ENCODE measurements at regions not wholly inside any gene's neighbourhood (a gene's known extent, or its start where the extent isn't known, plus 50 kb on each side); places are given as distances from the start of the nearest gene placed in this dataset.

- no peaks in the 10 kb centered on the region for H4K20me1 ChIP-seq (ENCODE audit: control insufficient read depth, insufficient read depth)
- ATAC-seq (no peak), DNase-seq (ENCODE audit: low read depth, low spot score) (no peak), FAIRE-seq (no peak)
- H3K4me3 ChIP-seq, result no peak overlapping the region
- no TSS peak for BruUV-seq (replicated peaks)
- no peaks in the 10 kb centered on the region for H3K9me3 ChIP-seq (replicated peaks; ENCODE audit: control insufficient read depth, insufficient read depth, low read length)
- H3K9ac ChIP-seq (ENCODE audit: control insufficient read depth, insufficient read depth, low read length), result no peak overlapping the region
- in situ Hi-C loops (cut with MboI) (no loop called here), intact Hi-C loops (cut with micrococcal nuclease; ENCODE audit: unreplicated experiment) (loop anchor here (5.0 to 10.0 kb wide), 3 partner anchors 416 to 791 kb away; no protein-coding TSS in a partner anchor)
- H3K27ac ChIP-seq (ENCODE audit: control insufficient read depth, insufficient read depth), result no peak overlapping the region
- H3K4me1 ChIP-seq (ENCODE audit: control insufficient read depth, insufficient read depth, low read length), result no peaks in the 10 kb centered on the region
- H2AFZ ChIP-seq (ENCODE audit: control insufficient read depth, low read depth, low read length), result no peak overlapping the region
- ChIA-PET RAD21 (ENCODE audit: unreplicated experiment) (interaction anchor here (0.6 to 1.1 kb wide), 5 partner anchors 8 to 535 kb away, joined by 3 to 4 read pairs (median 3); no protein-coding TSS in a partner anchor), CTCF (interaction anchor here (0.9 to 2.8 kb wide), 15 partner anchors 9 to 796 kb away, joined by 3 to 13 read pairs (median 3); no protein-coding TSS in a partner anchor), SMC1A (ENCODE audit: uncharacterized antibody, unreplicated experiment) (interaction anchor here (0.7 to 1.7 kb wide), 7 partner anchors 9 to 793 kb away, joined by 3 to 5 read pairs (median 3); partner anchors contain the start of gene GJA1), POLR2A (no interaction called here)
- no peak for TF ChIP-seq TCF12 (IDR thresholded peaks at IDR 0.05; ENCODE audit: low read depth, low read length)
- TF ChIP-seq SIX5 (IDR thresholded peaks at IDR 0.05; ENCODE audit: low read depth, low read length, severe bottlenecking), result no peak
- TF ChIP-seq TARDBP (IDR thresholded peaks at IDR 0.05; ENCODE audit: borderline replicate concordance), result no peak
- no peak for TF ChIP-seq CHD1 (IDR thresholded peaks at IDR 0.05; ENCODE audit: low read depth, low read length)
- TF ChIP-seq E4F1 (IDR thresholded peaks at IDR 0.05; ENCODE audit: borderline replicate concordance, partially characterized antibody), result no peak
- TF ChIP-seq NFYB (IDR thresholded peaks at IDR 0.05; ENCODE audit: insufficient read depth, low read depth, low read length), result no peak
- TF ChIP-seq NR2C1 (IDR thresholded peaks at IDR 0.05), result no peak
- no peak for TF ChIP-seq IKZF1 (conservative IDR thresholded peaks at IDR 0.05)
- TF ChIP-seq USF1 (IDR thresholded peaks at IDR 0.05; ENCODE audit: borderline replicate concordance, extremely low read length, insufficient read depth, low read depth, low read length), result no peak
- no peak for TF ChIP-seq MEF2A (IDR thresholded peaks at IDR 0.05; ENCODE audit: insufficient read depth, low read depth, low read length)
- TF ChIP-seq RUNX3 (IDR thresholded peaks at IDR 0.05; ENCODE audit: low read length), result no peak
- no peak for TF ChIP-seq JUNB (IDR thresholded peaks at IDR 0.05)
- no peak for TF ChIP-seq RAD51 (IDR thresholded peaks at IDR 0.05)
- no peak for TF ChIP-seq CBX5 (IDR thresholded peaks at IDR 0.05; ENCODE audit: low read depth)
- TF ChIP-seq HDAC2 (IDR thresholded peaks at IDR 0.05), result no peak
- no peak for TF ChIP-seq RCOR1 (conservative IDR thresholded peaks at IDR 0.05; ENCODE audit: low read depth, low read length)
- no peak for TF ChIP-seq ZNF622 (IDR thresholded peaks at IDR 0.05)
- no peak for TF ChIP-seq BCLAF1 (IDR thresholded peaks at IDR 0.05)
- TF ChIP-seq ZNF207 (IDR thresholded peaks at IDR 0.05; ENCODE audit: borderline replicate concordance), result no peak
- H3K36me3 ChIP-seq (ENCODE audit: control insufficient read depth in 2 of 2, insufficient read depth in 2 of 2, low read length in 1 of 2), result no peaks in the 10 kb centered on the region
- no peaks in the 10 kb centered on the region for H3K27me3 ChIP-seq (replicated peaks in 1 of 2; ENCODE audit: control insufficient read depth in 2 of 2, insufficient read depth in 2 of 2, low read length in 1 of 2)
- H3K79me2 ChIP-seq (ENCODE audit: control insufficient read depth, insufficient read depth, low read length), result no peaks in the 10 kb centered on the region
- no peak overlapping the region for H3K4me2 ChIP-seq (ENCODE audit: control insufficient read depth, insufficient read depth)
- 20% methylated on average over 6 of the region's 6 CpGs for WGBS (ENCODE audit: insufficient coverage, insufficient replicate concordance, low lambda C conversion rate, missing lambda C conversion rate)
Measured at GRCh38 chr6:121848523-121849255, 413.2 kb downstream of the GJA1 start.

All from GM12878 (cell line).